ENCODE measurements at regions not wholly inside any gene's neighbourhood (a gene's known extent, or its start where the extent isn't known, plus 50 kb on each side); places are given as distances from the start of the nearest gene placed in this dataset.

GRCh38 chr1:222073307-222073995 is 331.6 kb upstream of the DUSP10 start:
- TF ChIP-seq CTCF (IDR thresholded peaks at IDR 0.05) (no peak), POLR2A (IDR thresholded peaks at IDR 0.05) (no peak)
